GM21717 (cell line): ENCODE measurements at regions not wholly inside any gene's neighbourhood (a gene's known extent, or its start where the extent isn't known, plus 50 kb on each side); places are given as distances from the start of the nearest gene placed in this dataset.

Experiments
- ATAC-seq: cut with Tn5 transposase; IDR thresholded peaks from one replicate; pipeline ENCODE4 v1.9.1; 2021; ENCODE audit warnings: mild to moderate bottlenecking, moderate library complexity; ENCODE audit not compliant: unreplicated experiment

DNA sequence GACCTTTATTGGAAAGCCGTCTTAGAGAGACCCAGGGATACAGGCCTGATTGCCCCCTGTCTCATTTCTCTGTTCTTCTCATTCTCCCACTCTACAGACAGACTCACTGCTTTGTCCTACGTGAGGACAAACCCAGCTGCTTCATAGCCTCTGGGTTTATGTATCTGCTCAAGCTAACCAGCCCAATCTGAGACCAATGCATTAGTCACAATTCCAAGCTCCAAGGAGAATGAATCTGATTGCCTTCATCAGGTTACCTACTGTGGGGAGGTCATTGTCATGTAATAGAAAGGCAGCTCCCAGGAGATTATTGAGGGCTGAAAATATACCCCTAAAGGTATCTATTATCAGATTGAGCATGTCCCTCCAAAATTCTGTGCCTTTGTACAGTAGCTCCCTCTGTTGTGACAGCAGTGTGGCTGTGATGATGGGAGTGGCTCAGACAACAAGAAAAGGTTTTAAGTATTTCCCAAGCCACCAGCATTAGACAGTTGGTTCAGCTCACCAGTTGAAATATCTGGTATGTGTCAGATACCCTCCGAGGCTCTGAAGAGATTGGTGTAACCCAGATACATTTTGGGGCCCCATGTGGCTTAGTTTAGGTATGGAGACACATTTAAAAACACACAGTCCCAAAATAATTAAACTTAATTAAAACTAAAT, 123.1 kb upstream of the EEPD1 start:
- ATAC-seq, result no peak

DNA sequence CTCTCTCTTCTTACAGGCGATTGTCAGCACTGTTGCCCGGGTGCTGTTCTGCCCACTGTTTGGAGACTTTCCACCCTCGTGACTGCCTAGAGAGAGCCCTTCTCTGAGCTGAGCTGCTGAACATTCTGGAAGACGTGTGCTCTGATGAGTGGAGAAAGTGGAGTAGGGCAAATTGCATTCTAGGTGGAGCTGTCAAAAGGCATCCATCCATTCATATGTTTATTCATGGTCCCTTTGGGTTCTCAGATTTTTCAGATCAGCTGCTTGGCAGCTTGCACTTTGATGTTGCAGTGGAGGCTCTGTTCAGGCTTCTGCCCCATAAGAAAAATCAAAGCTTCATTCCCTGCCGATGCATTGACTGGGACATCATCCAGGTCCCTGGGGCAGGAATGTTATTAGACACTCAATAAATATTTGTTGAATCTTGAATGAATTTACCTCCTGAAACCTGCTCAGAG, 120.7 kb upstream of the EEPD1 start:
- no peak for ATAC-seq

DNA sequence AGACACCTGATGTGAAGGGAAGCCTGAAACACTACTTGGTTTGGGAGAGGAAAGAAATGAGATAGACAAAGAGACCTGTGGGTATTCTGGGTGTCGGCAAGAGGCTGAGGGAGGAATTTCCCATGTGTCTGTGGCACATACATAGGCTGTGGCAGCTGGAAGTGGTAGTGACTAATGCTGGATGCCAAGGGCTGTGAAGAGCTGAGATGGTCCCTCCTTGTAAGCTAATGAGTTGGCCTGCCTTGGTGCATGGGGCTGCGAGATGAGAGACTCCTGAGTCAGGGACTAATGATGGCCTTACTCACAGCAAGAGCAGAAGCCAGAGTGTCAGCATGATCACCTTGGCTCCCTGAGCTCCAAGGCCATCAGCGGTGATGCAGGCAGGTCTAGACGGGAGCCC, 119.0 kb upstream of the EEPD1 start:
- no peak for ATAC-seq

DNA sequence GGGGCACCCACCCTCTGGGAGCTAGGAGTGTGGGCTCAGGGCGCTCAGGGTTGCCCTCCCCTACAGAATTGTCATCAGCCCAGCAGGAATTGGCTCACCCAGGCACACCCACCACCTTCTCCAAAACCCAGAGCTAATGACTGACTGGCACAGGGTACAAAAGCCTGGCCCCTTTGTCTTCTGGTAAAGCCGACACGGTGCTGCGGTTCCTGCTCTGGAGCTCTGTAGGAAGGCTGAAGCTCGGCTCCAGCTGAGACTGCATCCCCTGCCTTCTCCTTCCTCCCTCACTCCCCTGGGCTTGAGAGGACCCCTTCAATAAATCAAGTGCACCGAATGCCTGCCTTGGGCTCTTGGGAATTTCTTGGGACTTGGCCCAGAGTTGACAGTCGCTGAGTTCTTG, 117.9 kb upstream of the EEPD1 start:
- ATAC-seq, result no peak

DNA sequence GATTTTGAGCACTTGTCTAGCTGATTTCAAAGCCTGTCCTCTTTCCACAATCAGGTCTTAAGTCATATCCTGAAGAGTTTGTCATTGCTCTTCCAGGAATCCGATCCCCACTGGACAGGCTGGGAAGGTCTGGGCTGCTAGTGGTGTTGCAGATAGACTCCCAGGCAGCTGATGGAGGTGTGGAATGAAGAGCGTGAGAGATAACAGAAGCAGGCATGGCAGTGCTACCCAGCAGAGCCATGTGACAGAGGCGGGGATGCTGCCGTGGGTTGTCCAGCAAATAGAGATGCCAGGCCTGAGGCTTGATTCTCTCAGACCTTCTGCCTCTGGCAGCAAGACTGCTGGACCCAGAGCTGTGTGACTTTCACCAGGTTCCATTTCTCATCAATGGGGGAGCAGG, 116.5 kb upstream of the EEPD1 start:
- ATAC-seq, result no peak

DNA sequence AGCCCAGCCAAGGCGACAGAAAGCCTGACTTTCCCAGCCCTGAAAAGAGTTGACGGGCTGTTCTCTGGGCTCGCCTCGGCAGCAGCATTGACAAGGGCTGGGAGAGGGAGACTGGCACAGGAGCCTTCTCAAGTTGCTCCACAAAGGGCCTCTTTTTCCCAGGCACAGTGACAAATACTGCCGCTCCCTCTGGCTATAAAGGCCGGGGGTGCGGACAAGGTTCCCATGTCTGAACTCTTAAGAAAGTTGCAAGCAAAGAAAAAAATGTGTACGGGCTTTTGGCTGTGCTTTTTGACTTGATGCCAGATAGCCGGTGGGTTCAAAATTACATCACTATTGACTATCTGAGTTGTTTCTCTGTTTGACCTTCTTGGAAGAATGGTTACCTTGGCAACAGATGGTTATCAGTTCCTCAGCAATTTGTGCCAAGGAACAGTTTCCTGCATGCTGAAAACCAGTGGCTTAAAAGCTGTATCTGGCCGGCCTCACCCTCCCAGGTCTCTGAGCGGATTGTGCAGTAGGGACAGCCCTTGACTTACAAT, 115.9 kb upstream of the EEPD1 start:
- ATAC-seq, result no peak

DNA sequence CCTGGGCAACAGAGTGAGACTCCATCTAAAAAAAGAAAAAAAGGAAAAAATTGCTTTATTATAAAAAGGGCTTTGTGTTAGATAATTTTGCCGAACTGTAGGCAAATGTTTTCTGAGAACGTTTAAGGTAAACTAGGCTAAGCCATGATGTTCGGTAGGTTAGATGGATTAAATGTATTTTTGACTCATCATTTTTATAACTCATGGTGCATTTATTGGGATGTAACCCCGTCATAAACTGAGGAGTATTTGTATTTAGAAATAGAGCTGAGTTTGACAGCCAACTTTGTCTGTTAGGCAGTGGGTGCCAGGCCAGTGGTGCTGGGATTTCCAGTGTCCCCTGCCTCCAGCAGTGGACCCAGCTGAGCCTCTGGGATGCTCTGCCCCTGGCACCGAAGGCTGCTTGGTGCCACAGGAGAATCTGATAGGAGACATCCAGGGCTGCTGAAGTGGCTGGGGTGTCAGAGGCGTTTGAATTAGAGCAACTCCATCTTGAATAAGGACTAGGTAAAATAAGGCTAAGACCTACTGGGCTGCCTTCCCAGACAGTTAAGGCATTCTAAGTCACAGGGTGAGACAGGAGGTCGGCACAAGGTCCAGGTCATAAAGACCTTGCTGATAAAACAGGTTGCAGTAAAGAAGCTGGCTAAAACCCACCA, 114.9 kb upstream of the EEPD1 start:
- ATAC-seq, result no peak

DNA sequence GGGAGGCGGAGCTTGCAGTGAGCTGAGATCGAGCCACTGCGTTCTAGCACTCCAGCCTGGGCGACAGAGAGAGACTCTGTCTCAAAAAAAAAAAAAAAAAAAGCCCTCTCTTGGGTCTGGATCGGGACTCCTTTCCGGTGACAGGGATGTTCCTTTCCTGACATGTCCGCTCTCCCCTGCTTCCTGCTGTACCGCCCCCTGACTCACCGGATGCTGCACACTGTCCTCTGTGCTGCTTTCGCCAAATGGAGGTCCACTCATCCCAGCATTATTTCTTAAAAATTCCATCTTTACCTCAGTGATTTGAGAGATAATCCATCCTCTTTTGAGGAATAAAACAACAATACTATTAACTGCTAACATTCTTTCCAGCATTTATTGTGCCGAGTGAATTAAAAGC, 113.8 kb upstream of the EEPD1 start:
- no peak for ATAC-seq

DNA sequence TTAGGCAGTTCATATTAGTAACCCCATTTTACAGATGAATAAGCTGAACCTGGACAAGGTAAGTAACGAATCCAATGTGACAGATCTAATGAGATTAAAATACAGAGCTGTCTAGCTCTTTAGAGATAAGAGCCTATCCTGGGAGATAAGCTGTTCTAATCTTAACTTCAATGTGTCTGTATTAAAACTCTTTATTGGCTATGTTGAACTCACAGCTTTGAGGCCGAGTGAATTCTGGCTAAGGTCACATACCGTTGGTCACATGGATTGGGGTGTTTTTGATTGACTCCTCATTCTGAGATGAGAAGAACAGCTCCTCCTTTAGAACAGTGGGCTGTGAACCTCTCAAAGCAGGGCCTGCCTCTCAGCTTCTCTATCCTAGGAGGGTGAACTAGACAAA, 113.4 kb upstream of the EEPD1 start:
- ATAC-seq, result no peak

DNA sequence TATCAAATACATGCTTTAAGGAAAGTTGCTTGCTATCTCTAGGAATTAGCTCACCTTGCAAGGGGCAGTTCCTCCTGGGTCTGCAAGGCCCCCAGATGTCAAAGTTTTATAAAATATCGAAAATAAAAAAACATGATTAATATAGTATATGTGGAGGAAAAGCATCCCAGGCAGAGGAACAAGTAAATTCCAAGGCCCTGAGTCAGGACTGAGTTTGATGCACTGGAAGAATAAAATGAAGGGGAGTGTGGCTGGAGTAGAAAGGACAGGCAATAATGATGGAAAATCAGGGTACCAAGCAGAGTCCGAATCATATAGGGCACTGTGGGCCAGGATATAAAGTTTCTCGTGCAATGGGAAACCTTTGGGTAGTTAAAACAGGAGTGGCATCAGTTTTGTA, 112.4 kb upstream of the EEPD1 start:
- ATAC-seq, result no peak

DNA sequence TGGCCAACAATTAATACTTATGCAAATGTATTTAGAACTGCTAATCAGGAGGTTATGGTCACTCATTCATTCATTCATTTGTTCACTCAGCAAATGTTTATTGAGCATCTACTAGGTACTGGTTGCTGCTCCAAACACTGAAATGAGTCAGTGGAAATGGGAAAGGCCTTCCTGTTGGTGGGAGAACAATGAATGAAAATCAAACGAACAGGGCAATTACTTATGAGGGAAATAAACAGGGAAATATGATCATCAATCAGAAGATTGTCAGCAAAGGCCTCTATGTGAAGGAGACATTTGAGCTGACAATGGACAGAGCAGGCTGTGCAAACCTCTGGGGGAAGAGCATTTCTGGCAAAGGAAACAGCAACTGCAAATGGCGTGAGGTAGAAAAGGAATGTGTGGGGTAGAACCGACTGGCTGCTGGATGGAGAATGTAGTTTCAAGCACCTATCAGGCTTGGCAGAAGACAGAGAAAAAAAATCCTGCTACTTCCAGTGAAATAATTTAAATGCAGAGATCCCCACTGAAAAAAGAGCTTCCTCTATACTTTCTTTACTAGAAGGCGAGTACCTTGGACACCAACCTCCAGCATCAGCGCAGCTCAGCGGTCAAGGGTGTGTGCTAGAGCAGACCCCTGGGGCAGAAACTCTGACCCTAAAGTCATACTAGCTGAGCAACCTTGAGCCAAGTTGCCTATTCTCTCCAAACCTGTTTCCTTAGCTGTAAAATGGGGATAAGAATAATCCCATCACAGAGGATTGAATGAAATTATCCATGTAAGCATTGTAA, 108.8 kb upstream of the EEPD1 start:
- ATAC-seq, result no peak

DNA sequence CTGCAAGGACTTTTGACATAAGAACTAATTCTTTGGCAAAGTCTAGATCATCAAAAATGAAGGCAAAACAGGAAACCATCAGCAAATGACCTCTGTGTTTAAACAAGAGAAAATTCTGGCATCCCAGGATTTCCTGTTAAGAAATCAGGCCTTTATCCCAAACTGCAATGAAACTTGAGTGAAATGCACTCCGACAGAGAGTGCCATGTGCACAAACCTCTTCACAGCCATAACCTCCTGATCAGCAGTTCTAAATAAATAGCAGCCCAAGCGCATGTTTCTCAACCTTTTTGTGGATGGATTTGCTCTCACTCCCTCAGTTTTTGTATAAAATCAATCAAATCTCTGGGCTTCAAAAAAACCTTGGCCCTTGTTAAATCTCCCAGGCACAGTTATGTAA, 107.7 kb upstream of the EEPD1 start:
- no peak for ATAC-seq

DNA sequence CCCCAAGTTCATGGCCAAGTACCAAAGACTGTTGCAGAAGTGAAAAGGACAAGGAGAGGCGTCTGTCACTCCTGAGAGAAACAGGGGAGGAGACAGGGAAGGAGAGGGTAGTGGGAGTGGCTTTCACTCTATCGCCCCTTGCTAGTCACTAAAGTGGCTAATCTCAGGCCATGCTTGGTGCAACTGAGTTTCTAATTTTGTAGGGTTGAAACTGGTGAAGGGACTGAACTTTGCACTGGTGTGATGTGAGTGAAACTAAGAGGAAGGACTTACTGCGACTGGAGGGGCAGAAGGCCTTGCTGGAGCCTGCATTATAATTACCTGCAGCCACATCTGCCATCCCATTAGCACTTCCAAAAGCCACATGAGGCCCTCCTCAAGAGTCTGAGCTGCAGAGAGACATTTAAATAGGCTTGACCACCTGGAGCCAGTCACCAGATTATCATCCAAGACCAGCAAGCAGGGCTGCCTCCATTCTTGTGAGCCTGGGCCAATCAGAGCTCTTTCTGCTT, 107.2 kb upstream of the EEPD1 start:
- ATAC-seq, result no peak

DNA sequence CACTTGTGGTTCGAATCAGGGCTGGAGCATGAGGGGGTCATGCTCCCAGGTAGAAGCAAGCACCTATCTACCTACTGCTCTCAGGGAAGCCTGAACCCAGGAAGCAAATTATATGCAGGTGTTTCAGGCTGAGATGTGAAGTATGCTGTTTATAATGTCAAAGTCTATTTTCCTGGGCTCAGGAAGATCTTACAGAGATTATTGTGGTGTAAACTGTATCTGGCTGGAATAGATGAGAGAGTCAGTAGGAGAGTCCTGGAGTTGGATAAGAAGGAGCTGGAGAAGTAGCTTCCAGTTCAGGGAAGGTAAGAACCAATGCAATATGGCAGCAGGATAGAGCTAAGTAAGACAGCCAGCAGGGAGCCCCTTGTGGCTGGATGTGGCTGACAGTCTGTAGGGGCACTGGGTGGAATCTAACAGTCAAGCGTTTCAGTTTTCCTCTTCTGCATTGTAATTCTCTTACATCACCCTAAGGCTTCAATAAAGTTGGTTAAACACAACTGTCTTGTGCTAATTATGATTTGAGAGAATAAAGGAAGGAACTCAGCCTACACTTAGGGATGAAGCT, 105.9 kb upstream of the EEPD1 start:
- ATAC-seq, result no peak

DNA sequence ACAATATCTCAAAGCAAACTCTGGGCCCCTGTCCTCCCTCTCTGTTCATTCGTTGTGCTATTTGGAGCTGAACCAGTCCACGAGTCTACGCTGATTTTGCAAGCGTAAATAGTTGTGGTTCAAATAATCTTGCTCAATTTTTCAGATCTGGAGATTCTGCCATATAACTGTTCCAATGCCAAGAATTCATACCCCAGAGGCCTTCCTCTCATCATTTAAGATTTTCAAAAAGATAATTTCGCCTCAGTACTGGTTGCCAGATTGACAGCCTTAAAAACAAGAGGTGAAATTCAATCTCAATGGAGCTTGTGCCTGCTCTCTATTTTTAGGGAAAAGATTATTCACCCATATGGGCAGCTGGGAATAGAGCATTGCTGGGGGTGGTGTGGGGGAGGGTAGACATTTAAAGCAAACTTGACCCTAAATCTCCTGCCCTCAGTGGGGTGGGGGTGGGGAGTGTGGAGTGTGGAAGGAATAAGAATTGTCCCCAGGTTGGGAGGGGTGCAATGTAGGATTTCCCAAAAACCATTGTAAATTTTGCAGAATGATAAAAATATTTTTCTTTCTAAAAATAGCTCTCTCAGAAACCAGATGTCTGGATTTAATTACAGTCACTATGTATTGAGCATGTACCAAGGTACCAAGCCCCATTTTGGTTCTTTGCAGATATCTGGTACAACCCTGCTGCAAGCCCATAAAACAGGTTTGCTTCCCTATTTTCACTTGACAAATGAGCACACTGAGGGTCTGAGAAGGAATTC, 104.7 kb upstream of the EEPD1 start:
- ATAC-seq, result no peak

DNA sequence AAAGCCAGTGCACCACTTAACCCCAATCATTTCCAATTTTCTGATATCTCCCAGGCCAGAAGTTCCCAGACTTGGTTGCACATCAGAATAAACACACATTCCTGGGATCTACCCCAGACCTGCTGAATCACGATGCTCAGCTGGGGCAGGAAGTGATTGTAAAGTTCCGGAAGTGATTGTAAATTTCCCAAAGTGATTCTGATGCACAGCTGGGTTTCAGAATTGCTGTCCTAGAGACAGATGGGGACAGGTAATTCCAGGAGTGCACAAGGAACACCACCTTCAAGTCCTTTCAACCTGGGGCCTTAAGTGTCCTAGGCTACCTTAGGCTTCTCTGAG, 104.2 kb upstream of the EEPD1 start:
- no peak for ATAC-seq

DNA sequence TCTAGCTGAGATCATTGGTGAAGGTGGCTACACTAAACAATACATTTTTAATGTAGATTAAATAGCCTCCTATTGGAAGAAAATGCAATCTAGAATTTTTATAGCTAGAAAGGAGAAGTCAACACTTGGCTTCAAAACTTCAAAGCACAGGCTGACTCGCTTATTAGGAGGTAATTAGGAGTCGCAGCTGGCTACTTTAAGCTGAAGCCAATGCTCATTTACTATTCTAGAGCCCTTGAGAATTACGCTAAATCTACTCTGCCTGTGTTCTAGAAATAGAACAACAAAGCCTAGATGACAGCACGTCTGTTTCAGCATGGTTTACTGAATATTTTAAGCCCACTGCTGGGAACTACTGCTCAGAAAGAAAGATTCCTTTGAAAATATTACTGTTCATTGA, 101.6 kb upstream of the EEPD1 start:
- ATAC-seq, result no peak

DNA sequence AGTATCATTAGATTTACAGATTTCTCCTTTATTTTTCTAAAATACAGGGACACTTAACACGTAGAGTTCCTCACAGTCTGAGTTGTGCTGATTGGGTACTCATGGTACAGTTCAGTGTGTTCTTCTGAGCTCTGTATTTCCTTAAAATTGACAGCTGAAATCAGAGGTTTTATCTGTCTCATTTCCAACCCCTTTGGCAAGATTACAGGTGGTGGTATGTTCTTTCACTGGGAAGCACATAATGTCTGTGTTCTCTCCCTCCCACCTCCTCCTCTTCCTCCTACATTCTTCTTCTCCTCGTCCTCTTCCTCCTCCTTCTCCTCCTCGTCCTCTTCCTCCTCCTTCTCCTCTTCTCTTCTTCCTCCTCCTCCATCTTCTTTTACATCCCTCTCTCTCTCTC, 99.5 kb upstream of the EEPD1 start:
- no peak for ATAC-seq

DNA sequence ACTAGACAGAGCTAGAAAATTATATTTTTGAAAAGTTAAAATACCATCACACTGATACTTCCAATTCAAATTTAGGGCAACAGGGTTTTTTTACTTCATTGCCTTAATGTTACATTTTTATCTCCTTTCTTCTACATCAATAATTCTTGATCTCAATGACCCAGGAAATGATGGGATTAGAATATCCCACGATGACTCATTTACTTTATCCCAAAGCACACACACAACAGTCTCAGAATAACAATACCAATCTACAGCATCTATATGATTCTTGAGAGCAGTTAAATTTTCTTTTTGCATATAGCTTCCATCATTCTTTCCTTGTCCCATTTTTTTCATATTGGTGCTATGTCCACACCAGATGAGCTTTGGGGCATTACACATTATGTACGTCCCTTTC, 98.4 kb upstream of the EEPD1 start:
- no peak for ATAC-seq

DNA sequence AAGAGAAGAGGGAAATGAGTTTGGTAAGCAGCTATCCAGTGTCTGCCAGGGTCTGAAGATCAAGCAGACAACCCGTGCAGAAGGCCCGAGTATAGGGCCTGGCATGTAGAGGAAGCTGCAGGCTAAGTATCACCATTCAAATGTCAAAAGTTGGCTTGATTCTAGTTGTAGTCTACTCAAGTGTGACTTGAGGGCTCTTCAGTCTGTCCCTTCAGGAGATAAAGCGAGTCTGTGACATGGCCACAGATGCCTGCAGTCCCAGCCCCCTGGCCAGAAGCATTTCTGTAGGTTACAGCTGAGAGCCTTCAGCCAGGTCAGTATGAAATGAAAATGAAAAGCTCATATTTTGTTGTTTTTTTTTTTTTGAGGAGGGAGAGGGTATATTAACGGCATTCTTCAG, 97.8 kb upstream of the EEPD1 start:
- no peak for ATAC-seq

DNA sequence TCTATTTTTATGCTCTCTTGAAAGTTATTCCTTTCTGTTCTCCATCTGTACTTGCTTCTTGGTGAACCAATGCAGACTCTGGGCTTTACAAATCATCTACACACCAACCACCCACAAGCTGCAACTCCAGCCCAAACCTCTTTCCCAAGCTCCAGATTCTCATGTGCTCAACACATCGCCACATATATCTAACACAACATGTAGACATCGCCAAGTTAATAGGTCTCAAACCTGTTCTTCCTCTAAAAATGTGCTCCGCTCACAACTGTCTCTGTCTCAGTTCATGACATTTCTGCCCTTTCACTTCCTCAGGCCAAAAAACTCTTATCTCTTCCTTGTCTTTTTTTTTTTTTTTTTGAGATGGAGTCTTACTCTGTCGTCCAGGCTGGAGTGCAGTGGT, 95.7 kb upstream of the EEPD1 start:
- ATAC-seq, result peak; percentile 75
